Upper lobe of right lung (tissue), 1 donor: ENCODE measurements at regions not wholly inside any gene's neighbourhood (a gene's known extent, or its start where the extent isn't known, plus 50 kb on each side); places are given as distances from the start of the nearest gene placed in this dataset.
A peak's percentile ranks its signal among the peaks of the same experiment; 100 is the strongest.

Source experiments
- ATAC-seq: fragments of 200-7000 bp; cut with Tn5 transposase; one replicate; pipeline ENCODE4 v1.9.1; 2020; ENCODE audit warnings: mild to moderate bottlenecking, moderate library complexity
- DNase-seq: peaks from one replicate; pipeline ENCODE4 v3.0.0-alpha.2; 2020
- H3K27ac ChIP-seq: fragments of 200-600 bp; one replicate; pipeline ENCODE4 v1.8.0; 2022
- H3K27me3 ChIP-seq: fragments of 200-600 bp; one replicate; pipeline ENCODE4 v1.8.0; 2022; ENCODE audit warnings: mild to moderate bottlenecking
- H3K36me3 ChIP-seq: fragments of 200-600 bp; one replicate; pipeline ENCODE4 v1.8.0; 2022
- H3K4me1 ChIP-seq: fragments of 200-600 bp; one replicate; pipeline ENCODE4 v1.8.0; 2022
- H3K4me3 ChIP-seq: fragments of 200-600 bp; one replicate; pipeline ENCODE4 v1.8.0; 2022; ENCODE audit warnings: mild to moderate bottlenecking
- H3K9me3 ChIP-seq: fragments of 200-600 bp; one replicate; pipeline ENCODE4 v1.8.0; 2022
- intact Hi-C: fragments of 100-400 bp; cut with DNase I; formaldehyde crosslinking; loops from one replicate; pipeline ENCODE4 v1.11.0; 2022
- TF ChIP-seq, protein P1 (sequence below): fragments of 200-600 bp; IDR thresholded peaks from one replicate; pipeline ENCODE4 v1.8.0; 2022; ENCODE audit warnings: antibody characterized with exemption
- donor health status: DM: no; HTN: yes; CAD: no; lungs with severe emphysema.

- Histone ChIP-seq H3K27me3 (no peaks in the 10 kb centered on the region), H3K27ac (no peak overlapping the region), H3K4me3 (no peak overlapping the region), H3K9me3 (no peaks in the 10 kb centered on the region), H3K36me3 (no peaks in the 10 kb centered on the region), H3K4me1 (peaks cover 21% of the 10 kb centered on the region)
- DNase-seq (no peak), ATAC-seq (no peak)
- intact Hi-C loops, result no loop called here
- TF ChIP-seq, protein P1, sequence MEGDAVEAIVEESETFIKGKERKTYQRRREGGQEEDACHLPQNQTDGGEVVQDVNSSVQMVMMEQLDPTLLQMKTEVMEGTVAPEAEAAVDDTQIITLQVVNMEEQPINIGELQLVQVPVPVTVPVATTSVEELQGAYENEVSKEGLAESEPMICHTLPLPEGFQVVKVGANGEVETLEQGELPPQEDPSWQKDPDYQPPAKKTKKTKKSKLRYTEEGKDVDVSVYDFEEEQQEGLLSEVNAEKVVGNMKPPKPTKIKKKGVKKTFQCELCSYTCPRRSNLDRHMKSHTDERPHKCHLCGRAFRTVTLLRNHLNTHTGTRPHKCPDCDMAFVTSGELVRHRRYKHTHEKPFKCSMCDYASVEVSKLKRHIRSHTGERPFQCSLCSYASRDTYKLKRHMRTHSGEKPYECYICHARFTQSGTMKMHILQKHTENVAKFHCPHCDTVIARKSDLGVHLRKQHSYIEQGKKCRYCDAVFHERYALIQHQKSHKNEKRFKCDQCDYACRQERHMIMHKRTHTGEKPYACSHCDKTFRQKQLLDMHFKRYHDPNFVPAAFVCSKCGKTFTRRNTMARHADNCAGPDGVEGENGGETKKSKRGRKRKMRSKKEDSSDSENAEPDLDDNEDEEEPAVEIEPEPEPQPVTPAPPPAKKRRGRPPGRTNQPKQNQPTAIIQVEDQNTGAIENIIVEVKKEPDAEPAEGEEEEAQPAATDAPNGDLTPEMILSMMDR, result no peak
Observed at GRCh38 chr5:68084396-68084795, 131.2 kb upstream of the PIK3R1 start.

- Histone ChIP-seq H3K27me3 (no peaks in the 10 kb centered on the region), H3K9me3 (no peaks in the 10 kb centered on the region), H3K27ac (no peak overlapping the region), H3K4me3 (no peak overlapping the region), H3K36me3 (no peaks in the 10 kb centered on the region), H3K4me1 (no peaks in the 10 kb centered on the region)
- no peak for DNase-seq
- TF ChIP-seq, protein P1, result no peak
- ATAC-seq, result no peak
- intact Hi-C loops, result no loop called here
Observed at GRCh38 chr5:68080282-68081050, 135.1 kb upstream of the PIK3R1 start.

GRCh38 chr5:68077349-68077894, 138.1 kb upstream of the PIK3R1 start:
- TF ChIP-seq, protein P1, result no peak
- H3K36me3 ChIP-seq, result no peaks in the 10 kb centered on the region
- ATAC-seq (peak; percentile 65), DNase-seq (no peak)
- H3K4me3 ChIP-seq, result no peak overlapping the region
- intact Hi-C loops, result no loop called here
- H3K4me1 ChIP-seq, result no peaks in the 10 kb centered on the region
- no peaks in the 10 kb centered on the region for H3K27me3 ChIP-seq
- no peaks in the 10 kb centered on the region for H3K9me3 ChIP-seq
- H3K27ac ChIP-seq, result no peak overlapping the region

DNA sequence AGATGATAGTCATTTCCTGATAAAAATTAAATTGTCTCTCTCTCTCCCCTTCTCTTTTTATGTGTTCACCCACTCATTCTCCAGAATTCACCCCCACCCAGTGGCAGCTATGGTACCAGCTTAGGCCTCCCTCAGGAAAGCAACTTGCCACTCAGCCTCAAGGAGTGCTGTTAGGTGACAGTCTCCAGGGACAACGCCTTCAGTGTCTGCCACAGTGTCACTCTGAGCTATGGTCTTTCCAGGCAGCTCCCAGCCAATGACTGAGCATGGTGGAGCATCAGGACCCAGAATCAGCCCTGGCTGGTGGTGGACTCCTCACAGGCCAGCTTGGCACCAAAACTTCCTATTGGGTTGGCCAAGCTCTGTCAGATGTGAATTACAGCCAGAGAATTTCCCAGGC, 140.9 kb upstream of the PIK3R1 start:
- no peak overlapping the region for H3K4me3 ChIP-seq
- DNase-seq (no peak), ATAC-seq (no peak)
- H3K27me3 ChIP-seq, result no peaks in the 10 kb centered on the region
- no peaks in the 10 kb centered on the region for H3K4me1 ChIP-seq
- H3K9me3 ChIP-seq, result no peaks in the 10 kb centered on the region
- no peaks in the 10 kb centered on the region for H3K36me3 ChIP-seq
- H3K27ac ChIP-seq, result no peak overlapping the region
- intact Hi-C loops, result no loop called here
- TF ChIP-seq, protein P1, result no peak

DNA sequence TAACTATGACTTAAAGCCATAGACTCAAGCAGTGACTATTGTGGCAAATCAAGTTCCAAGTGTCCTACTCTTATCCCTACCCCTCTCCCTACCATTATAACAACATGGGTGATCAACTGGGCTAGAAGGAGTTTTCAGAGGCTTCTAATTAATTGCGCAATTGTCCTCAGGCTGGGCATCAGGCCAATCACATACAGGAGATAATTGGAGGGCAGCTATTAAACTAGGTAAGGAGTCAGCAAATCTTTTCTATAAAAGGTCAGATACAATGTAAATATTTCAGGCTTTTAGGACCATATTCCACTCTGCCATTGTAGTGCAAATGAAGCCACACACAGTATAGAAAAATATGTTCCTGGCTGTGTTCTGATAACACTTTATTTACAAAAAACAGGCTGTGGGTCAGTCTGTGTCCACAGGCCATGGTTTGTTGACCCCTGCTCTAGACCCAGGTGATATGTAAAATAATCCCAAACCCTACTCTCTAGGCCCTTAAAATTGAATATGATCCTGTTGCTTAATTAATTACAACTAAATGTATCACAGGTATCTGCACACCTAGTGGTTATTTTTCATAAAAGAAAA, 141.4 kb upstream of the PIK3R1 start:
- TF ChIP-seq, protein P1, result no peak
- Histone ChIP-seq H3K4me3 (no peak overlapping the region), H3K9me3 (no peaks in the 10 kb centered on the region), H3K36me3 (no peaks in the 10 kb centered on the region), H3K27me3 (no peaks in the 10 kb centered on the region), H3K4me1 (peaks cover under 1% of the 10 kb centered on the region), H3K27ac (no peak overlapping the region)
- DNase-seq (no peak), ATAC-seq (no peak)
- intact Hi-C loops, result no loop called here
